Activated naive CD4-positive, alpha-beta T cell treated with anti-CD3 and anti-CD28 coated beads for 36 hours (primary cell): ENCODE measurements at regions not wholly inside any gene's neighbourhood (a gene's known extent, or its start where the extent isn't known, plus 50 kb on each side); places are given as distances from the start of the nearest gene placed in this dataset.
"Not testable (repeated sequence)": the region's sequence is repeated elsewhere in the genome, so short reads cannot be mapped to it uniquely, and the experiment has no call there.

Experiments used
- CTCF ChIA-PET: fragments of 350-600 bp; sonication (Branson Sonifier 250); formaldehyde crosslinking; loops from one replicate; lab custom pipeline; 2021; ENCODE audit warnings: antibody characterized with exemption; lab: Charles Lee
- DNase-seq: peaks from one replicate; pipeline ENCODE4 v3.0.0-alpha.2; 2020
- H3K27ac Mint-ChIP-seq: one replicate; pipeline ENCODE4 v1.8.0; 2021; ENCODE audit warnings: mild to moderate bottlenecking, mixed read lengths
- H3K27me3 Mint-ChIP-seq: one replicate; pipeline ENCODE4 v1.8.0; 2021; ENCODE audit warnings: low read depth, mixed read lengths
- H3K36me3 Mint-ChIP-seq: one replicate; pipeline ENCODE4 v1.8.0; 2021; ENCODE audit warnings: low read depth, mixed read lengths
- H3K4me1 Mint-ChIP-seq: one replicate; pipeline ENCODE4 v1.8.0; 2021; ENCODE audit warnings: low read depth, mixed read lengths
- H3K4me3 Mint-ChIP-seq: one replicate; pipeline ENCODE4 v1.8.0; 2021; ENCODE audit warnings: mild to moderate bottlenecking, moderate library complexity, mixed read lengths
- H3K9me3 Mint-ChIP-seq: one replicate; pipeline ENCODE4 v1.8.0; 2021; ENCODE audit warnings: mixed read lengths
- intact Hi-C: fragments of 100-400 bp; cut with micrococcal nuclease; formaldehyde crosslinking; loops from one replicate; pipeline ENCODE4 v1.15.1; 2023

GRCh38 chr5:94021246-94021645 lies 279.8 kb upstream of the POU5F2 start:
- intact Hi-C loops = no loop called here
- H3K27me3 Mint-ChIP-seq = no peaks in the 10 kb centered on the region
- peaks cover 82% of the 10 kb centered on the region for H3K36me3 Mint-ChIP-seq
- H3K4me3 Mint-ChIP-seq = no peak overlapping the region
- CTCF ChIA-PET = no interaction called here
- DNase-seq = no peak
- no peaks in the 10 kb centered on the region for H3K4me1 Mint-ChIP-seq
- H3K27ac Mint-ChIP-seq = no peak overlapping the region
- H3K9me3 Mint-ChIP-seq = peaks cover 38% of the 10 kb centered on the region

GRCh38 chr5:94017579-94017978 lies 276.2 kb upstream of the POU5F2 start:
- Mint-ChIP-seq H3K4me1 (no peaks in the 10 kb centered on the region), H3K9me3 (peaks cover 55% of the 10 kb centered on the region), H3K27ac (no peak overlapping the region), H3K36me3 (peaks cover 86% of the 10 kb centered on the region), H3K4me3 (no peak overlapping the region), H3K27me3 (no peaks in the 10 kb centered on the region)
- intact Hi-C loops = loop anchor here (5.0 kb wide), 1 partner anchor 95 kb away; a partner anchor contains a TSS
- no peak for DNase-seq
- CTCF ChIA-PET = no interaction called here

- Mint-ChIP-seq H3K36me3 (peaks cover 51% of the 10 kb centered on the region), H3K27me3 (no peaks in the 10 kb centered on the region), H3K4me3 (no peak overlapping the region), H3K4me1 (no peaks in the 10 kb centered on the region), H3K9me3 (peaks cover 21% of the 10 kb centered on the region), H3K27ac (no peak overlapping the region)
- no peak for DNase-seq
- CTCF ChIA-PET = no interaction called here
- intact Hi-C loops = no loop called here
Observed at GRCh38 chr5:94010814-94011213, 269.4 kb upstream of the POU5F2 start.

GRCh38 chr5:94009161-94009560 lies 267.8 kb upstream of the POU5F2 start:
- H3K27ac Mint-ChIP-seq = no peak overlapping the region
- H3K4me1 Mint-ChIP-seq = no peaks in the 10 kb centered on the region
- H3K9me3 Mint-ChIP-seq = peaks cover 9% of the 10 kb centered on the region
- no peak for DNase-seq
- CTCF ChIA-PET = no interaction called here
- intact Hi-C loops = no loop called here
- H3K27me3 Mint-ChIP-seq = no peaks in the 10 kb centered on the region
- H3K36me3 Mint-ChIP-seq = peaks cover 42% of the 10 kb centered on the region
- H3K4me3 Mint-ChIP-seq = no peak overlapping the region

GRCh38 chr5:93998951-93999455 lies 257.6 kb upstream of the POU5F2 start:
- DNase-seq = no peak
- H3K9me3 Mint-ChIP-seq = peaks cover 11% of the 10 kb centered on the region
- intact Hi-C loops = no loop called here
- peaks cover 13% of the 10 kb centered on the region for H3K4me1 Mint-ChIP-seq
- H3K36me3 Mint-ChIP-seq = peaks cover 22% of the 10 kb centered on the region
- H3K27me3 Mint-ChIP-seq = no peaks in the 10 kb centered on the region
- no peak overlapping the region for H3K4me3 Mint-ChIP-seq
- no peak overlapping the region for H3K27ac Mint-ChIP-seq
- CTCF ChIA-PET = no interaction called here

- no peak overlapping the region for H3K27ac Mint-ChIP-seq
- H3K36me3 Mint-ChIP-seq = peaks cover 19% of the 10 kb centered on the region
- no peak overlapping the region for H3K4me3 Mint-ChIP-seq
- H3K9me3 Mint-ChIP-seq = peaks cover 11% of the 10 kb centered on the region
- CTCF ChIA-PET = no interaction called here
- H3K27me3 Mint-ChIP-seq = no peaks in the 10 kb centered on the region
- intact Hi-C loops = no loop called here
- peaks cover 13% of the 10 kb centered on the region for H3K4me1 Mint-ChIP-seq
- no peak for DNase-seq
Observed at GRCh38 chr5:93997562-93997961, 256.2 kb upstream of the POU5F2 start.

- CTCF ChIA-PET = no interaction called here
- Mint-ChIP-seq H3K4me3 (no peak overlapping the region), H3K27ac (no peak overlapping the region), H3K36me3 (peaks cover 7% of the 10 kb centered on the region), H3K9me3 (no peaks in the 10 kb centered on the region), H3K27me3 (no peaks in the 10 kb centered on the region), H3K4me1 (peaks cover 11% of the 10 kb centered on the region)
- intact Hi-C loops = no loop called here
- DNase-seq = no peak
Observed at GRCh38 chr5:93995126-93995621, 253.8 kb upstream of the POU5F2 start.

- CTCF ChIA-PET = interaction anchor here (0.6 kb wide), 1 partner anchor 132 kb away, joined by 4 read pairs; no protein-coding TSS in a partner anchor
- H3K4me3 Mint-ChIP-seq = no peak overlapping the region
- peaks cover 3% of the 10 kb centered on the region for H3K9me3 Mint-ChIP-seq
- no peaks in the 10 kb centered on the region for H3K27me3 Mint-ChIP-seq
- intact Hi-C loops = no loop called here
- peaks cover 10% of the 10 kb centered on the region for H3K36me3 Mint-ChIP-seq
- peaks cover 11% of the 10 kb centered on the region for H3K4me1 Mint-ChIP-seq
- DNase-seq = no peak
- no peak overlapping the region for H3K27ac Mint-ChIP-seq
Observed at GRCh38 chr5:93993161-93993560, 251.8 kb upstream of the POU5F2 start.

- Mint-ChIP-seq H3K9me3 (peaks cover 7% of the 10 kb centered on the region), H3K36me3 (peaks cover 24% of the 10 kb centered on the region), H3K4me1 (peaks cover 8% of the 10 kb centered on the region), H3K27ac (no peak overlapping the region), H3K4me3 (no peak overlapping the region), H3K27me3 (no peaks in the 10 kb centered on the region)
- CTCF ChIA-PET = no interaction called here
- no peak for DNase-seq
- intact Hi-C loops = no loop called here
Observed at GRCh38 chr5:93990504-93991070, 249.2 kb upstream of the POU5F2 start.

GRCh38 chr5:93985940-93986570 lies 244.7 kb upstream of the POU5F2 start:
- CTCF ChIA-PET, H3K9me3 Mint-ChIP-seq, H3K27me3 Mint-ChIP-seq: not testable (repeated sequence)

GRCh38 chr5:93978222-93978621 lies 236.8 kb upstream of the POU5F2 start:
- H3K9me3 Mint-ChIP-seq = peaks cover 40% of the 10 kb centered on the region
- H3K4me1 Mint-ChIP-seq = peaks cover 3% of the 10 kb centered on the region
- H3K36me3 Mint-ChIP-seq = peaks cover 51% of the 10 kb centered on the region
- H3K4me3 Mint-ChIP-seq = no peak overlapping the region
- no peak for DNase-seq
- intact Hi-C loops = no loop called here
- no peak overlapping the region for H3K27ac Mint-ChIP-seq
- CTCF ChIA-PET = no interaction called here
- no peaks in the 10 kb centered on the region for H3K27me3 Mint-ChIP-seq

More at GRCh38 chr5:93985940-93986570, 244.7 kb upstream of the POU5F2 start:
- H3K36me3 Mint-ChIP-seq = peaks cover 31% of the 10 kb centered on the region
- H3K4me1 Mint-ChIP-seq, DNase-seq, intact Hi-C loops, H3K27ac Mint-ChIP-seq, H3K4me3 Mint-ChIP-seq: not testable (repeated sequence)

GRCh38 chr5:93967923-93968322 lies 226.5 kb upstream of the POU5F2 start:
- DNase-seq = no peak
- no peaks in the 10 kb centered on the region for H3K9me3 Mint-ChIP-seq
- CTCF ChIA-PET = interaction anchor here (1.0 kb wide), 1 partner anchor 132 kb away, joined by 4 read pairs; no protein-coding TSS in a partner anchor
- H3K27me3 Mint-ChIP-seq = no peaks in the 10 kb centered on the region
- H3K36me3 Mint-ChIP-seq = peaks cover 23% of the 10 kb centered on the region
- no peak overlapping the region for H3K4me3 Mint-ChIP-seq
- no peaks in the 10 kb centered on the region for H3K4me1 Mint-ChIP-seq
- H3K27ac Mint-ChIP-seq = no peak overlapping the region
- intact Hi-C loops = no loop called here

GRCh38 chr5:93964421-93964820 lies 223.0 kb upstream of the POU5F2 start:
- H3K4me3 Mint-ChIP-seq = no peak overlapping the region
- CTCF ChIA-PET = no interaction called here

More at GRCh38 chr5:93964421-93964820, 223.0 kb upstream of the POU5F2 start:
- H3K4me1 Mint-ChIP-seq = no peaks in the 10 kb centered on the region
- no peaks in the 10 kb centered on the region for H3K27me3 Mint-ChIP-seq
- H3K9me3 Mint-ChIP-seq = no peaks in the 10 kb centered on the region
- intact Hi-C loops = no loop called here
- no peak for DNase-seq
- H3K36me3 Mint-ChIP-seq = peaks cover 20% of the 10 kb centered on the region
- no peak overlapping the region for H3K27ac Mint-ChIP-seq
